Tibial artery (tissue), 4 donors: ENCODE measurements at regions not wholly inside any gene's neighbourhood (a gene's known extent, or its start where the extent isn't known, plus 50 kb on each side); places are given as distances from the start of the nearest gene placed in this dataset.

ENCODE experiments used
- DNase-seq, 2 donors: peaks; one replicate each; pipeline ENCODE4 v3.0.0-alpha.2; 2019
- H3K27ac ChIP-seq, 2 donors: fragments of 200-600 bp; sonication (generic) in 1 of 2; 1 replicate in 1 of 2; 2 replicates in 1 of 2; pipeline ENCODE4 v1.5.1; 2018 to 2019; ENCODE audit warnings: mild to moderate bottlenecking in 1 of 2
- H3K27me3 ChIP-seq, 2 donors: fragments of 200-600 bp; sonication (generic) in 1 of 2; one replicate each; pipeline versions ENCODE4 v1.5.1 to v1.6.0; 2016 to 2019
- H3K36me3 ChIP-seq, 3 donors: fragments of 200-600 bp; sonication (generic) in 2 of 3; one replicate each; pipeline ENCODE4 v1.5.1; 2016 to 2019; ENCODE audit warnings: mild to moderate bottlenecking in 2 of 3
- H3K4me1 ChIP-seq, 4 donors: fragments of 200-600 bp; sonication (generic) in 2 of 4; 1 replicate in 3 of 4; 2 replicates in 1 of 4; pipeline ENCODE4 v1.5.1; 2016 to 2019
- H3K4me3 ChIP-seq, 2 donors: fragments of 200-600 bp; sonication (generic) in 1 of 2; 1 replicate in 1 of 2; 2 replicates in 1 of 2; pipeline ENCODE4 v1.5.1; 2018 to 2019; ENCODE audit warnings: mild to moderate bottlenecking in 2 of 2
- H3K9me3 ChIP-seq, 3 donors: fragments of 200-600 bp; sonication (generic) in 1 of 3; one replicate each; pipeline ENCODE4 v1.5.1; 2016 to 2019
- intact Hi-C: fragments of 100-400 bp; cut with DNase I; formaldehyde crosslinking; loops from one replicate; pipeline ENCODE4 v1.15.0; 2023; ENCODE audit warnings: low total_unique reads
- TF ChIP-seq, protein P1 (sequence below), 2 experiments: fragments of 200-600 bp in 1 of 2; fragments of 450-650 bp in 1 of 2; IDR thresholded peaks; one replicate each; pipeline ENCODE4 v1.5.1; 2017 to 2019; ENCODE audit warnings: antibody characterized with exemption in 2 of 2, mild to moderate bottlenecking in 1 of 2, moderate library complexity in 1 of 2

DNA sequence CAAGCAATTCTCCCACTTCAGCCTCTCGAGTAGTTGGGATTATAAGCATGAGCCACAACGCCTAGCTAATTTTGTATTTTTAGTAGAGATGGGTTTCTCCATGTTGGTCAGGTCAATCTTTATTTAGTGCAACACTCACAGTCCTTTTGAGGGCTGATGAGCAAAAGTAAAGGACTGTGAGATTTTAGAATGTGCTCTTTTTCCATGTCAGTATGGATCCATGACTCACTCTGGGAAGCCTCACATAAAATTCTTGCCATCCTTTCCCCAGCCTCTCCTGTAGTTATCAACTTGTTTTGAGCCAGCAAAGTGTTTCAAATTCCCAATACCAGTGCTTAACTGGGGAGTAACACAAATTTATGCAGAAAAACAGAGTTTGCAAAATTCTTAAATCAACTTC, 135.8 kb upstream of the CXCL12 start:
- DNase-seq = no peak
- H3K27me3 ChIP-seq = no peaks in the 10 kb centered on the region
- H3K9me3 ChIP-seq = no peaks in the 10 kb centered on the region
- TF ChIP-seq, protein P1, sequence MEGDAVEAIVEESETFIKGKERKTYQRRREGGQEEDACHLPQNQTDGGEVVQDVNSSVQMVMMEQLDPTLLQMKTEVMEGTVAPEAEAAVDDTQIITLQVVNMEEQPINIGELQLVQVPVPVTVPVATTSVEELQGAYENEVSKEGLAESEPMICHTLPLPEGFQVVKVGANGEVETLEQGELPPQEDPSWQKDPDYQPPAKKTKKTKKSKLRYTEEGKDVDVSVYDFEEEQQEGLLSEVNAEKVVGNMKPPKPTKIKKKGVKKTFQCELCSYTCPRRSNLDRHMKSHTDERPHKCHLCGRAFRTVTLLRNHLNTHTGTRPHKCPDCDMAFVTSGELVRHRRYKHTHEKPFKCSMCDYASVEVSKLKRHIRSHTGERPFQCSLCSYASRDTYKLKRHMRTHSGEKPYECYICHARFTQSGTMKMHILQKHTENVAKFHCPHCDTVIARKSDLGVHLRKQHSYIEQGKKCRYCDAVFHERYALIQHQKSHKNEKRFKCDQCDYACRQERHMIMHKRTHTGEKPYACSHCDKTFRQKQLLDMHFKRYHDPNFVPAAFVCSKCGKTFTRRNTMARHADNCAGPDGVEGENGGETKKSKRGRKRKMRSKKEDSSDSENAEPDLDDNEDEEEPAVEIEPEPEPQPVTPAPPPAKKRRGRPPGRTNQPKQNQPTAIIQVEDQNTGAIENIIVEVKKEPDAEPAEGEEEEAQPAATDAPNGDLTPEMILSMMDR (IDR thresholded peaks at IDR 0.05) = no peak
- intact Hi-C loops = no loop called here
- H3K36me3 ChIP-seq = no peaks in the 10 kb centered on the region
- H3K4me3 ChIP-seq = no peak overlapping the region
- H3K4me1 ChIP-seq = no peaks in the 10 kb centered on the region
- no peak overlapping the region for H3K27ac ChIP-seq

DNA sequence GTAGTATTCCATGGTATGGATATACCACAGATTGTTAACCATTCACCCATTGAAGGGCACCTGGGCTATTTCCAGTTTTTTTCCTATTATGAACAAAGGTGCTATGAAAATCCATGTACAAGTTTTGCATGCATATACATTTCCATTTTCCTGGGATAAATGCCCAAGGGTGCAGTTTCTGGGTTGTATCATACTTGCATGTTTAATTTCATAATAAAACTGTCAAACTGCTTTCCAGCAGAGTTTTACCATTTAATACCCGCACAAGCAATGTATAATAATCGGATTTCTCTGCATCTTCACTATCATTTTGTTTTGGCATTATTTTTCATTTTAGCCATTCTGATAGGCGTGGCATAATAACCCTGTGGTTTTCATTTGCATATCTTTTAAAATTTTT, 154.3 kb upstream of the CXCL12 start:
- TF ChIP-seq, protein P1 (IDR thresholded peaks at IDR 0.05) = no peak
- H3K9me3 ChIP-seq = no peaks in the 10 kb centered on the region
- H3K4me3 ChIP-seq = no peak overlapping the region
- no peak for DNase-seq
- no peaks in the 10 kb centered on the region for H3K27me3 ChIP-seq
- H3K36me3 ChIP-seq = no peaks in the 10 kb centered on the region
- H3K4me1 ChIP-seq = no peaks in the 10 kb centered on the region
- no peak overlapping the region for H3K27ac ChIP-seq
- intact Hi-C loops = no loop called here

DNA sequence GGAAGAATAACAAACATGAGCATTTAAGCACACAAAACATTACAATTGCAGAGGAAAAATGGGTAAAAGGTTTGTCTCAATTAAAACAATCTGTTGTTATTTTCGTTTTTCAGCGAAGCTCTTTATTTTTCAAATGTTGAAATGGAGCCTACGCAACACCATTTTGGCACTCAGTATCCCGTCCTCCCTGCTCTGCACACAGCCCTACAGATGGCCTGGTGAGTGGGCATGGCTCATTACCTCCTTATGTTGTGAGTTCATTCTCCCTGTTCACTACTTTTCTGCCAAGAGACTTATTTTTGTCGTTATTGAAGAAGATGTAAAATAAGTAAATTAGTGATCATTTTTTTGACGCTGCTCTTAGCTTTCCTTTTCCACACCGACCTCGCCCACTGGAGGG, 167.8 kb upstream of the CXCL12 start:
- Histone ChIP-seq H3K27me3 (no peaks in the 10 kb centered on the region), H3K4me1 (no peaks in the 10 kb centered on the region), H3K36me3 (peaks cover 0 to 8% (median 0%) of the 10 kb centered on the region in 3 donors), H3K9me3 (peaks cover 0 to 8% (median 7%) of the 10 kb centered on the region in 3 donors), H3K4me3 (no peak overlapping the region), H3K27ac (no peak overlapping the region)
- intact Hi-C loops = no loop called here
- TF ChIP-seq, protein P1 (IDR thresholded peaks at IDR 0.05) = no peak
- no peak for DNase-seq

DNA sequence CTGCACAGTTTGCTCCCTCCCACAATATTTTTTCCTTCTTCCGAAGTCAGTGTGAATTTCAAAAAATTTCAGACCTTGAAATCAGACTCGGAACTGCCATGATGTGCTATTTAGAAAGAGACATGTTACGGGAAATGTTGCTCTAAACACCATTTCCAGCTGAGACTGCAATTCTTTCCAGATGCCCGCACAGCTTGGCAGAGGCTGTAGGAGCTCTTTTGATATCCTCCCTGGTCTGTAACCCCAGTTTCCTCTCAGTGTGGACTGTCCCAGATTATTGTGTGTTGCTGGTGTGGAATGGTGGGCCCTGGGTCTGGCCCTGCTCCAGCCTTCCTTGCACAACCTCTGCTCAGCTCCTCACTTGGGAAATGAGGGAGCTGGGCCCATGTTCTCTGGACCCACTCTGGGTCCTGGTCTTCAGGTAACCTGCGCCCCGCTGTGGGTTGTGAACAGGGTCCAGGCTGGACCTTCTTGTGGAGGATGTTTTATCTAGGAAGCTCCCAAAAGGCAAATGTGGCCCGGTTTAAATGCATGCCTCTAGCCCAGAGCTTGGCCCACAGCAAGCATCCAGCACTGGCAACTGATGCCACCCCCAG, 172.8 kb upstream of the CXCL12 start:
- DNase-seq = no peak
- Histone ChIP-seq H3K27me3 (no peaks in the 10 kb centered on the region), H3K4me3 (no peak overlapping the region), H3K36me3 (no peaks in the 10 kb centered on the region), H3K9me3 (no peaks in the 10 kb centered on the region), H3K27ac (no peak overlapping the region), H3K4me1 (no peaks in the 10 kb centered on the region)
- TF ChIP-seq, protein P1 (IDR thresholded peaks at IDR 0.05) = no peak
- intact Hi-C loops = no loop called here

DNA sequence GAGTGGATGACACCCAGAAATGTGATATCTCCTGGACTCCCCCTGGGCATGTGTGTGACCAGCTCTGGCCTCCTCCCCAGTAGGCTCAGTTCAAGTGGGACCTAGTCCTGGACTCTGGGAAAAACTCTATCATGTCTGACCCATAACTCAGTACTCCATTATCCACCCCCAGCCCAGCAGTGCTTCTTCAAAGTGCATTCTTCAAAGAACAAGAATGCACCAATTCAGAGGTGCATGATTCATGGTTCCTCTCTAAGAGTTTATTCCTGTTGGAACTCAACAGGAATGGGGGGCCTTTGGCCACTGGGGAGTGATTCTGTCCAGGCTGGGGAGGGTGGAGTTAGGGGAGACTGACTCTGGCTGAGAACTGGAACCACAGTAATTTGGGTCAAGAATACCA, 173.6 kb upstream of the CXCL12 start:
- no peak for DNase-seq
- Histone ChIP-seq H3K36me3 (no peaks in the 10 kb centered on the region), H3K27me3 (no peaks in the 10 kb centered on the region), H3K4me3 (no peak overlapping the region), H3K9me3 (no peaks in the 10 kb centered on the region), H3K4me1 (no peaks in the 10 kb centered on the region), H3K27ac (no peak overlapping the region)
- intact Hi-C loops = no loop called here
- TF ChIP-seq, protein P1 (IDR thresholded peaks at IDR 0.05) = no peak

DNA sequence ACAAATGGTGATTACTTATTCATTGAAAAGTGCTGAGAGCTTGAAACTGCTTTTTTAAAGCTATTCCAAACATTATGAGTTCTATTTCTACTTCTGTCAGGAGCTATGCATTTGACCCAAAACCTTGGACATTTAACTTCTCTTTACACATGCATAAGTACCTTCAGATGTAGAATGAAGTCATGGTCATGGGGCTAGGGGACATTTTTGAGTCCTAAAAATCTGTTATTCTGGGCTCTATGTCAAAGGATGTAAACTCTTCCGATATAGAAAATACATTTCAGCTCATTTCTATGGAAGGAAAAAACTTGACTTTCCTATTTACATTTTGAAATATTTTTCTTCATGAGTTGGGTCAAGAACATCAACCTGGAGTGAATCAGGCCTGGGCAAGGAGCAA, 179.5 kb upstream of the CXCL12 start:
- Histone ChIP-seq H3K4me1 (peaks cover 0 to 7% (median 2%) of the 10 kb centered on the region in 4 donors), H3K36me3 (no peaks in the 10 kb centered on the region), H3K9me3 (no peaks in the 10 kb centered on the region), H3K27ac (no peak overlapping the region), H3K4me3 (no peak overlapping the region), H3K27me3 (no peaks in the 10 kb centered on the region)
- DNase-seq = no peak
- intact Hi-C loops = no loop called here
- TF ChIP-seq, protein P1 (IDR thresholded peaks at IDR 0.05) = no peak
